AML-193 (cell line): ENCODE measurements at regions not wholly inside any gene's neighbourhood (a gene's known extent, or its start where the extent isn't known, plus 50 kb on each side); places are given as distances from the start of the nearest gene placed in this dataset.

Experiments
- DNase-seq, 2 experiments: peaks; one replicate each; lab custom pipeline; 2025; lab: John Stamatoyannopoulos, UW

GRCh38 chr12:114741940-114742339 is 58.0 kb upstream of the TBX3 start:
- DNase-seq: no peak

DNA sequence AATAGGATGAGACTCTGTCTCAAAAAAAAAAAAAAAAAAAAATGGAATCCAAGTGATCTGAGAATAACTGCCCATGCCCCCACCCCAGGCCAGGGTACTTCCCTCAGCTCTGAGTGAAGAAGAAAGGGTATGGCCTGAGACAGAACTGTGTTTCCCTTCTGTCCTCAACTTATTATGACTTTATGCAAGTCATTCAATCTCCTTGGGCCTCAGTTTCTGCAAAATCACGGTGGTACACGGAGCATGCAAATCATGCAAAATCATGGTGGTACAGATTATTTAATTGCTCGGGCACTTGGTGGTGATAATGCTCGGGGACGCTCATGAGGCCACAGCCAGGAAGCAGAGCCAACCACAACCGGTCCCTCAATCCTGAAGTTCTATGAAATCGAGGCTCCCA is 56.5 kb upstream of the TBX3 start:
- no peak for DNase-seq

GRCh38 chr12:114738460-114739184 is 54.6 kb upstream of the TBX3 start:
- DNase-seq: no peak

GRCh38 chr12:114735680-114736374 is 51.9 kb upstream of the TBX3 start:
- no peak for DNase-seq

DNA sequence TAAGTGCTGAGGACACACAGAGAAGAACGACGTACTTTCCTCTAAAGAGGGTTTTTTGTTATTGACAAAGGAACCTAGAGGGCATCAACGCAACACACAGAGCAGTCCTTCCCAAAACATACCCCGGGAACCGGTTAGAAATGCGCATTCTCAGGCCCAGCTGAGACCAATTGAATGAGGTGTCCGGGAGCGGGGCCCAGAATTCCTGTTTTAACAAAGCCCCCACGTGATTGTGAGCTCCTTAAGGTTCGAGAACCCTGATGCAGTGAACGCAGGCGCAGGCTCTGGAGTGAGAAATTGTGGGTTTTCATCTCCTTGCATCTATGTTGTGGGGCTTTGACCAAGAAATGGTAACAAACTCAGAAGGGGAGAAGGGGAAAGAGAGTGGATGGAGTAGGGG is 51.0 kb upstream of the TBX3 start:
- DNase-seq: no peak

GRCh38 chr12:114733919-114734318 is 49.9 kb upstream of the TBX3 start:
- no peak for DNase-seq
